ENCODE measurements at regions not wholly inside any gene's neighbourhood (a gene's known extent, or its start where the extent isn't known, plus 50 kb on each side); places are given as distances from the start of the nearest gene placed in this dataset.

- H3K79me2 ChIP-seq (ENCODE audit: control insufficient read depth, insufficient read depth, low read length), result no peaks in the 10 kb centered on the region
- ChIA-PET POLR2A (no interaction called here), CTCF (no interaction called here)
- H3K9ac ChIP-seq (replicated peaks; ENCODE audit: extremely low read depth, insufficient read depth, low read length), result no peak overlapping the region
- H3K9me1 ChIP-seq (replicated peaks; ENCODE audit: control insufficient read depth, extremely low read depth, insufficient read depth, low read length), result no peaks in the 10 kb centered on the region
- H3K9me3 ChIP-seq (replicated peaks; ENCODE audit: control insufficient read depth, insufficient read depth, low read length), result no peaks in the 10 kb centered on the region
- intact Hi-C loops (cut with micrococcal nuclease), result no loop called here
- H3K27me3 ChIP-seq (ENCODE audit: control insufficient read depth in 2 of 2, insufficient read depth in 2 of 2, low read length in 2 of 2), result no peaks in the 10 kb centered on the region
- no peak overlapping the region for H3K4me2 ChIP-seq (ENCODE audit: insufficient read depth, low read length)
- no peaks in the 10 kb centered on the region for H3K36me3 ChIP-seq (ENCODE audit: control insufficient read depth in 2 of 2, extremely low read depth in 1 of 2, insufficient read depth in 2 of 2, low read length in 2 of 2)
- no peak for DNase-seq (ENCODE audit: low read depth, low spot score)
- BruUV-seq (replicated peaks), result no TSS peak
- H2AFZ ChIP-seq (ENCODE audit: low read depth, low read length), result no peak overlapping the region
- no peak for FAIRE-seq
- TF ChIP-seq FOS (IDR thresholded peaks at IDR 0.05; ENCODE audit: borderline replicate concordance, insufficient read depth, low read length), result no peak
- no peak for TF ChIP-seq JUN (IDR thresholded peaks at IDR 0.05; ENCODE audit: borderline replicate concordance, insufficient read depth, insufficient read length, low read depth)
- no peak for TF ChIP-seq EZH2 (IDR thresholded peaks at IDR 0.05; ENCODE audit: borderline replicate concordance, low read depth, low read length, severe bottlenecking)
- no peak for TF ChIP-seq POLR2A (IDR thresholded peaks at IDR 0.05; ENCODE audit: low read depth, low read length)
- no peak for TF ChIP-seq CTCF (IDR thresholded peaks at IDR 0.05; ENCODE audit: extremely low read depth in 1 of 2, insufficient read depth in 1 of 2, low read depth in 1 of 2, low read length in 2 of 2)
- TF ChIP-seq POLR2AphosphoS5 (IDR thresholded peaks at IDR 0.05; ENCODE audit: insufficient read depth, low read depth, low read length), result no peak
- no peak for TF ChIP-seq MAX (IDR thresholded peaks at IDR 0.05; ENCODE audit: insufficient read depth, insufficient read length)
- no peak for TF ChIP-seq MYC (IDR thresholded peaks at IDR 0.05; ENCODE audit: low read depth, low read length)
- no peak for TF ChIP-seq GATA2 (IDR thresholded peaks at IDR 0.05; ENCODE audit: insufficient read depth, insufficient read length, low read depth, low read length)
- H3K27ac ChIP-seq (ENCODE audit: insufficient read depth, low read depth, low read length), result no peak overlapping the region
- H3K4me3 ChIP-seq (replicated peaks in 1 of 3; ENCODE audit: insufficient read depth in 1 of 3, low read depth in 1 of 3, low read length in 3 of 3), result no peak overlapping the region
- H3K4me1 ChIP-seq (ENCODE audit: control insufficient read depth, extremely low read depth, insufficient read depth, low read length), result no peaks in the 10 kb centered on the region
- dilution Hi-C loops (cut with MboI; ENCODE audit: extremely low pct_ligation_motif_present, low sequenced_read_pairs), result no loop called here
- H4K20me1 ChIP-seq (replicated peaks; ENCODE audit: control insufficient read depth, extremely low read depth, insufficient read depth, low read length), result no peaks in the 10 kb centered on the region
These were observed 818.7 kb upstream of the PTPRD start for GRCh38 chr9:11431490-11431889.
